NCI-H2107 treated with DMSO at 0.1 percent for 48 hours (cell line): ENCODE measurements at regions not wholly inside any gene's neighbourhood (a gene's known extent, or its start where the extent isn't known, plus 50 kb on each side); places are given as distances from the start of the nearest gene placed in this dataset.
A peak's percentile ranks its signal among the peaks of the same experiment; 100 is the strongest.
"Not testable (repeated sequence)": the region's sequence is repeated elsewhere in the genome, so short reads cannot be mapped to it uniquely, and the experiment has no call there.

Source experiments
- DNase-seq: peaks from one replicate; lab custom pipeline; 2025; ENCODE audit not compliant: unreplicated experiment; lab: John Stamatoyannopoulos, UW

DNA sequence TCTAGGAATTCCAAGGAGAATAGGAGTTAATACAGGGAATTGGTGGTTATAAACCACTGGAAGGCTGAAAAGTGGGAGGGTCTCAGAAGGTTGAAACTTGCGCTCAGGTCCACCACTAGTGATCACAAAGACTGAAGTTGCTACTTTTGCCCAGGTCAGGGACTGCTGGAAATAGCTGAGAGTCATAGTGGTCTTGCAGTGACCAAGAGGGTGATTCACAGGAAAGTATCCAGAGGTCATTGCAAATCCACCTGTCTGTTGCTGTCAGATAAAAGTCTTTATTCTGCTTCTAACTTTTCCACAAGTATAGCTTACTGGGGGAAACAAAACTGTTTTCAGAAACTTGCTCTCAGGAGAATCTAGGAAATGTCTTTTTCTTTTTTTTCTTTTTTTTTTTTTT is 211.5 kb upstream of the PRSS1 start:
- no peak for DNase-seq

DNA sequence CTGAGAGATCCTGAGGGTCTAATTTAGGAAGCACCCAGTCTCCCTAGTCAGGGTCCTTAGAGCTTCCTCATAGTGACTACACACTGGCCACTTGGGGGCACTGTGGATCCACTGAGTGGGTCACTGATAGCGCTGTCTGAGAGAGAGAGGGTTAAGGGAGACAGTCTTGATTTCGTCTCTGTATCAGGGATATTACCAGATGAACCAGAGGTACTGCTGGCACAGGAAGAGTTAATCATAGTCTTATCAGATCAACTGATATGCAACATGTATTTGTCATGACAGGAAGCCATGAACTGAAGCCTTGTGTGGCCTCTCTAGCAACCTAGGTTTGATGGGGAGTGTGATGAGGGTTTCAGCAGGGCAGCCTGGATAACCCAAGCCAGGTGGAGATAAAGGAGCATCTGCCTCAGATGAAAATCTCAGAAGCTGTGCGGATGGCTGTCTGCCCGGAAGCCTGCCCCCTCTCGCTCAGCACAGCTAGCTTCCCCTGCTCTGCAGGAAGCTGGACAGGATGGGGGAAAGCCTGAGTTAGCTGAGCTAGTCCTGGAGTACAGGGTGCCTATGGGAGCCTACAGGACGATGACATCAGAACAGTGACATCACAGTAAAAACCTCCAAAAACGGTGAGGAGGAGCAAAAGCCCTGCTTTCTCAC is 214.0 kb upstream of the PRSS1 start:
- peak; percentile 29 for DNase-seq

DNA sequence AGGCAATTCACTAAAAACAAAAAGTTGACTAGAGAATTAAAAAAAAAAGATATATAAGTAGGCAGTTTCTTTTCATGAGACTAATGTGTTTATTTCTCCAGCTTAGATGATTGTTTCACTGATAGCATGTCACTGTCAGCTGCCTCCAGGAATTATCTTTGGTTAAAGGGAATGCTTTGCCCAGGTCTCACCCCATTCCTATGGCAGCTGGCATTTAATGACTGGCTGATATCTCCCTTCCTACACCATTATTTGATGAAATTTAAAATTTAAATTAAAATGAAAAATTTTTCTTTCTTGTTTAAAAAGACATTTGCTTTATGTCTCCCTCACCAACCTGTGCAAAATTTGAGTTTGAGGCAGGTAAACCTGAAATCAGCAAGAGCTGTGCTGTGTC is 214.5 kb upstream of the PRSS1 start:
- DNase-seq: no peak

DNA sequence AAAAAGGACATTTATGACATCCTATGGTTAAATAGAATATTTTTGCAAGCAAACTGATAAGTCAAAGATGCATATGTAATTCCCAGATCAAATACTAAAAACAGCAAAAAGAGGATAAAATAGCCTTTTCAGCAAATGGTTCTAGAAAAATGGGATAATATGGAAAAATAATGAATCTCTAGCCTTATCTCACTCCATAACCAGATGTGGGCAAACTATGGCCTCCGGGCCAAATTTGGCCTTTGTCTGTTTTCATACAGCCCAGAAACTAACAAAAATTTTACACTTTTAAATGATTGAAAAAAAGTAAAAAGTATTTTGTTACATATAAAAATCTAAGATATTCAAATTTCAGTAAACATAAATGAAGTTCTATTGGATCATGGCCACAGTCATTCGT is 215.4 kb upstream of the PRSS1 start:
- no peak for DNase-seq

DNA sequence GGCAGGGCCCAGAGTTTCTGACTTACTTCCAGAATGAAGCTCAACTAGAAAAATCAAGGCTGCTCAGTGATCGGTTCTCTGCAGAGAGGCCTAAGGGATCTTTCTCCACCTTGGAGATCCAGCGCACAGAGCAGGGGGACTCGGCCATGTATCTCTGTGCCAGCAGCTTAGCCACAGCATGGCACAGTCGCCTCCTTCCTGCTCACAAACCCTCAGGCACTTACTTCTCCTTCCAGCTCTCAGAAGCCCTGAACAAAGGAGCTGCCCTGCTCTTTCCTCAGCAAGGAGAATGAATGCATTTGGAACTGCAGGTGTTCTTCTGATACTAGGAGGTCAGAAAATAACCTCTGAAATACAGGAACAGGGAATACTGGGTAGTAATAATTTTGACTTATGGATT is 219.7 kb upstream of the PRSS1 start:
- no peak for DNase-seq

DNA sequence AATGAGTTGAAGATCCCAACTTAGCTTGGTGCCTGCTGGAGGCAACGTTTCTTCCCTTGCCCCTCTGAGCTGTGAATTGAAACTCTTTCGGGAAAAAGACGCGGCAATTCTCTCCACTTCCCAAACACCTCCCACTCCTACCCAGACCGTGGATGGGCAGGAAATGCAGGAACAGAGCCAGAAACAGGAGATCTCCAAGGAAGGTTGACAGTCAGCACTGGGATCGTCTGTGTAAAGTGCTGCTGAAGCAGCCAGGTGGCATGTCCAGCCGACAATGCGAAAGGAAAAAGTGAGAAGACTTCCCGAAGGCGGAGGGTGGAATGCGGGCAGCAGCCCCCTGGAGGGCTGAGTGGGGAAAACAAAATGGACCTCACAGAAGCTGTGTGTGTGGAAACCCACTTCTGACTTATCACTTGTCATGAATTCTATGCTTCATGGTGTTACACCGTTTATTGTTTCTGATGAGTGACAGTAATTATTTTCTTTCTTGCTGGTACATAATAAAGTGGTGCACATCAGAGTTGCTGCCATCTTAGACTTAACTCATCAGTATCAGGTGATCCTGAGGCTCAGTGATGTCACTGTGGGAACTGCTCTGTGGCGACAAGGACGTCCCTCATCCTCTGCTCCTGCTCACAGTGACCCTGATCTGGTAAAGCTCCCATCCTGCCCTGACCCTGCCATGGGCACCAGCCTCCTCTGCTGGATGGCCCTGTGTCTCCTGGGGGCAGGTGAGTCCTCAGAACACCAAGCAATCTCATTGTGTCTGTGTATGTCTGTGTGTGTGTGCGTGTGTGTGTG is 220.5 kb upstream of the PRSS1 start:
- no peak for DNase-seq

DNA sequence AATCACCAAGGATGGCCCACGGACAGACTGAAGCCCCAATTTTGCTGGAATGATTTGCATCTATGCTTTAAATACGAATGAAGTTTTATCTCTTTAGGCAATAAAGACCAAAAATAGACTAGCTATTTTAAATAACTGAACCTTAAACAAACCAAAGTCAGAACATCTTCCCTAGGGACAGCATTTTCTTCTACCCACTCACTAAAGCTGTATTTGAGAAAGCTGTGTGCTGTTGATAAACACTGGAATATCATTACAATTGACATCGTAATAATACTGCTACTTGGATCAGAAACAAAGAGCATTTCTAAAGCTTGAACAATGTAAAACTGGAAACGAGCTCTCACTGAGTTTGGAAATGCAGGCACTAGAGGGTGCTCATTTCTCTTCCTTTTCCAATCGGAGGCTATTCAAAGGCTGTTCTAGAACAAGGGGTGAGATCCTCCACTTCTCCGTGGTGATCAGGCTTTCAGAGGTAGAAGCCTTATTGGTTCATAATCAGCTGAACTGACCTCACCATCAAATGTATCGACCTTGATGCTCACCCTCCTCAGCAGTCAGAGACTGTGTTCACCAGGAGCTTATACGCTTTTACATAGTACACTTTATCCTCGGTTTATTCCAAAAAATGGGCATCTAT is 225.3 kb upstream of the PRSS1 start:
- no peak for DNase-seq

DNA sequence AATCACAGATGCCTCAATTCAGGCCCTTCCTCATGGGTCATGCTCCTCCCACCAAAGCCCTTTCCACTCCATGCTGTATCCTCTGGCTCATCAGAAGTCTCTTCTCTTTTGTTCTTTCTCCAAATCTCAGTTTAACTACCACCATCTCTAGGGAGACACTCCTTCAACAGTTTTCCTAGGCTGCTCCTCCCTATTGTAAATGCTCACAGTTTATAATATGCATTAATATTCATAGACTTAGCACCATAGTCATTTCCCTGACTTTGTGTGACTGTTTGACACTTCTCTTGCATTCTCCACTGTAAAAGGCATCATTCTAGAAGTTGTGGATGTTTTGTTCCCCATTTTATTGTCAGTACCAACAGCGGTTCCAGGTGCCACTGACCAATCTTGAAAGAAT is 226.5 kb upstream of the PRSS1 start:
- no peak for DNase-seq

DNA sequence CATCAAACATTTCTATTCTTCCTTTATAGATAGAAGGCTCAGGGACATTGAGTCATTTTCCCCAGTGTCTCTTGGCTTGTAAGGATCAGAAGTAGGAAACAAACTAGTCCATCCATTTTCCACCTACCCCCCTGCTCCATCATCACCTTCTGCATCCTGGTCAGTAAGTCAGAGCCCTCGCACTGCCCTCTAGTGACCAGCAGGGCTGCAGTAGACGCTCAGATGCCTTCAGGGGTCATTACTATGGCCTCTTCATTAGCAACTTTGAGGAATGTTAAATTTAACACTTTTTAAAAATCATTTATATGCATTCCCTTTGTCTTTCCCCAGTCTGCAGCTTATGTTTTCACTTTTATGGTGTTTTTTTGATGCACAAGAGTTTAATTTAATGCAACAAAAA is 228.4 kb upstream of the PRSS1 start:
- DNase-seq: not testable (repeated sequence)

DNA sequence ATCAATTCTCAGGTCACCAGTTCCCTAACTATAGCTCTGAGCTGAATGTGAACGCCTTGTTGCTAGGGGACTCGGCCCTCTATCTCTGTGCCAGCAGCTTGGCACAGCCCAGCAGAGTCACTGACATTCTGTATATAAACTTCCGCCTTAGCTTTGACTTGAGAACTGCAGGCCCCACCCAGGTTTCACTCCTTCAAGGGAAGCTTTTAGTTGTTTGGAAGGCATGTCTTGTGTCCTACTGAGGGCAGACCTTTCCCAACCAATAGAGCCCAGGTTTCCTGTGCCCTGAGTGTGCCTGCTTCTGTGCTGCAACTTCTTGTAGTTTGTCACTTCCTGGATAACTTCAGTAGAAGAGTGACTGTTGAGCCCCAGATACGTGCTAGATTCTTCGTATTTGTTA is 228.8 kb upstream of the PRSS1 start:
- DNase-seq: not testable (repeated sequence)

DNA sequence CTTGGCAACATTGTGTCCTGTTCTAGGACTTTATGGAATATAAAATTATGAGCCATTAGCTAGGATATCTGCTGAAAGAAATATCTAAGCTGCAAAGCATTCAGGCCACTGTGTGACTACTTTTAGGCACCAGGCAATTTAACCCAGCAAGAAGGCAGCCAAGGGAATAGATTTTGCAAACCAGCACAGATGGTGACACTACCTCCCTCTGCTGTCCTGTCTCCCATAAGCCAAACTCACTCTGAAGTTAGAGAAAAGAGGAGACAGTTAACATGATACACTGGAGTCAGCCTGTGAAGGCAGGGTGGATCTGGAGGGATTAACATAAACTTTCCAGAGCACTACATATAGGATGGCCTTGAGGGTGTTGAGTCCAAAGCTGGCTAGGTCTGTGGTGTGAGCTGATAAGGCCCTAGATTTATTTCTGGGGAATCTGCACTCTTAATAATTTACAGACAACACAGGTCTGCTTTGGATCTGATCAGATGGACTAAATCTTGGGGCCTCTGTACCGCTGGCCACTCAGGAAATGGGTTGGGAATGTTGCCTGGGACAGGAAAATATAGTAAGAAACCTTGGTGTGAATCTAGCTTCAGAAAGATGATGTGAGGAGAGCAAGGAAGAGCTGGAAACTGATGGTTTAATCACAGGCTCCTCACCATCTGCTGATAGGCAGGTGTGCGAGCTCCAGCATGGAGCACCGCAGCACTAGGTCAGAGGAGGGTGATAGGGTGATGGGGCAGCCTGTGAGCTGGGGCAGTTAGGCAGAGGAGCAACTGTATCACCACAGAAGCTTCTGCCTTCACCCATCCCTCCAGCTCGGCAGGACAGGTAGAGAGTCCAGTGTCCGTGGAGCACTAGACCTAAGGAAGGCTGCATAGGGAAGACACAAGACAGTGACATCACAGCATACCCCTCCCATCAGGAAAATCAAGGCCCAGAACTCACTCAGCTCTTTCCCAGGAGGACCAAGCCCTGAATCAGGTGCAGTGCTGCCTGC is 229.9 kb upstream of the PRSS1 start:
- DNase-seq: no peak

DNA sequence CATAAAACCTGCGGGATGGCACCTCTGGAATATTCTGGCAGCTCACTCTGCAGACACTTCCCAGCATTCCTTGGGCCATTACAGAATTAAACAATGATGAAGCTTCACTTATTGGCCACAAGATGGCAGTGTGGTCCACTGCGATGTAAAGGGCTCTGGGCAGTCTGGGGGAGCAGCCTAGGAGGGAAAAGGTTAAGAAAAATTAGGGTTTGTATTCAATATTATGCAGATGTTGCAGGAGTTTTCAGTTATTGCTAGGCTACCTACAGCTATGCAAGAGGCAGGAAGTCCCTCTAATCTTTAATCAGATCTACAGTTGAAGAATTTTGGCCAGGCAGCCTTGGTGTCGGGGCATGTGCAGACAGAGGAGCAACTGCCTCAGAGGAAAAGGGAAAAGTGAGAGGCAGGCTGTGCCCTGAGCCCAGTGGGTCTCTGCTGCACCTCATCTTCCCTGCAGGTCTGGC is 233.2 kb upstream of the PRSS1 start:
- DNase-seq: peak; percentile 58

DNA sequence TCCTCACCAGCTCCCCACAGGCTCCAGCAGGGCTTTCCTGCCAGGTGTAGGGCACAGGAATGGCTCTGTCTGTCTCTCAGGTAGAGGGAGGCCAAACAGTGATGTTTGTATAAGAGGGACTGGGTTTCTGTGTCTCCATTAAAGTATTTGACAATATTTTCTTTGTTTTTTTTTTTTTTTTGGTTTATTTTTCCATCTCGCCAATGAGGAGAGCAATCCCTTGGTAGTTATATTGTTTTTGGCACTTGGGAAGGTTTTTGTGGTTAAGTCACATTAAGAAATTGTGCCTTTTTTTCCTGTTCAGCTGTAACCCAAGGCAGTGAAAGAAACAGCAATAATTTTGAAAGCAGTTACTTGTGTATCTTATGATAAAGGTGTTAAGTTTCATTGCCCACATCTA is 234.6 kb upstream of the PRSS1 start:
- not testable (repeated sequence) for DNase-seq

DNA sequence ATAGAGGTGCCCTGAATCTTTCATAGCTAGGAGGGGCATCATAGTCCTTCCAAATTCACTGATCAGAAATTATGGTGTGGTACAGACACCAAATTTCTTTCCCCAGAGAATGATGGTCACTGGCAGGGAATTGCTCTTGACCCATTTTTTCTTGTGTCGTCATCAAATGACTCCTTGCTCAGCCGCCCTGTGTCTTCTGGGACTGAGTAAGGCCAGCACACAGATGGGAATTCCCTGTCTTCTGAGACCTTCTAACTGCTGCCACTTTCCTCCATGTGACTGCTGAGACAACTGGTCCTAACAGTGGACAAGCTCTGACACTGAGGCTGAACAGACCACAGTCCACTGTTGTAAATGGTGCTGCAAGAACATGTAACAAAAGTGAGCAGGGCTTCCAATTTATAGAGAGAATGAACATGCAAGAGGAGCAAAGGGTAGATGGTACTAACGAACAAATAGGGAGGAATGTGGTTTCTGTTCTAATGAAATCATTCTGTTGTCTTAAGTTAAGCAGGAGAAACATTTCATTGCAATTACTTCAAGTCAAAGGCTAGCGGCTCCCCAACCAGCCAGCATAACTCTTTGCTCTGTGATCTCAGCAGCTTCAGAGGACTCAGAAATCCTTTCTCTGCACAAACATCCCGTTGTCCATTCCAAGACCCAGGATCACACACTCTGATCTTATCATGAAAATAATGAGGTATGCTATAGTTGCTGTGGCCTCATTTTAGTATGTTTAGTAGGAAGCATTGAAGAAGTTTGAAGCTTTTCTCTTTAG is 235.9 kb upstream of the PRSS1 start:
- no peak for DNase-seq

DNA sequence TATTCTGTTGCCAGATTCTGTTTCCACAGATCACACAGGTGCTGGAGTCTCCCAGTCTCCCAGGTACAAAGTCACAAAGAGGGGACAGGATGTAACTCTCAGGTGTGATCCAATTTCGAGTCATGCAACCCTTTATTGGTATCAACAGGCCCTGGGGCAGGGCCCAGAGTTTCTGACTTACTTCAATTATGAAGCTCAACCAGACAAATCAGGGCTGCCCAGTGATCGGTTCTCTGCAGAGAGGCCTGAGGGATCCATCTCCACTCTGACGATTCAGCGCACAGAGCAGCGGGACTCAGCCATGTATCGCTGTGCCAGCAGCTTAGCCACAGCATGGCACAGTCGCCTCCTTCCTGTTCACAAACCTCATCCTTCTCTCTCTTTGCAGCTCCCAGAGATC is 237.5 kb upstream of the PRSS1 start:
- no peak for DNase-seq

DNA sequence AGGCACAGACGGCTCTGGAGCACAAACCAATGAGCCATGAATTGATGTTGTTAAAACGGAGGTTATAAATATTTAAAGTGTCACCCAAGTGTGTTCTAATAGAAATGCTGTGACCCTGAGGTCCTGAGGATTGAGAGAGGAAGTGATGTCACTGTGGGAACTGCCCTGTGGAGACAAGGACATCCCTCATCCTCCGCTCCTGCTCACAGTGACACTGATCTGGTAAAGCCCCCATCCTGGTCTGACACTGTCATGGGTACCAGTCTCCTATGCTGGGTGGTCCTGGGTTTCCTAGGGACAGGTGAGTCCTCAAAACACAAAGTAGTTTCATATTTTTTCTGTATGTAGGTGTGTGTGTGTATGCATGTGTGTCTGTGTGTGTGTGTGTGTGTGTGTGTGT is 237.9 kb upstream of the PRSS1 start:
- DNase-seq: no peak

DNA sequence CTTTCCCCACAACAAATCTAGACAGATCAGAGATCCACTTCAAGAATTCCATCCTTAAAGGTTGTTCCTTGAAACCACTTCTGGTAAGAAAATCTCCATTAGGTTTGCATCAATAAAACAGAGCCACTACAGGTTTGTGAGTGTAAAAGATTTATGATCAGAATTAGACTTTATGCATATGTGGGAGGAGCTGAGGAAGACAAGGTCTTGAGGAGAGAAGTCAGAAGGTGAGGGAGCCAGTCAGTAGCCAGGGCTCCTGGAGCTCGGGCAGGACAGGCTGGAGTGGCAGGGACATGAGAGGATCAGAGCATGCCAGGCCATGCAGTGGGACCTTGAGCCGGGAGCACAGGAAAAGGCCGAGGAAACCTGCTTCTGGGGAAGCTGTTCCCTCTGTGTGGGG is 240.0 kb upstream of the PRSS1 start:
- DNase-seq: not testable (repeated sequence)

DNA sequence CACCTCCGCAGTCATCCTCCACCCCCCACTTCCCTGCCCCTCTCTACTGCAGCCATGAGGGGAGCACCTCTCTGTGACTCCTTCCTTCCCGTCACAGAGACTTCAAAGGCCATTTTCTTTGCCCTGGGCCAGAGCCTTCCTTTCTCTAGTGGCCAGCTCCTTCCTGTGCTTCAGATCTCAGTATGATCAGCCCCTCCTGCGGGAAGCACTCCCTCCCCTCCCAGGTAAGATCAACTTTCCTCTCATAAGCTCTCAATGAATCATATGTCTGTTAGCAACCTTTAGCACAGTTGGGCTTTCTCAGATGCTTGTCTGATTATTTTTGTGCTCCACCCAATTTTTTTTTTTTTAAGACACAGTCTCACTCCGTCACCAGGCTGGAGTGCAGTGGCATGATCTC is 241.0 kb upstream of the PRSS1 start:
- no peak for DNase-seq

DNA sequence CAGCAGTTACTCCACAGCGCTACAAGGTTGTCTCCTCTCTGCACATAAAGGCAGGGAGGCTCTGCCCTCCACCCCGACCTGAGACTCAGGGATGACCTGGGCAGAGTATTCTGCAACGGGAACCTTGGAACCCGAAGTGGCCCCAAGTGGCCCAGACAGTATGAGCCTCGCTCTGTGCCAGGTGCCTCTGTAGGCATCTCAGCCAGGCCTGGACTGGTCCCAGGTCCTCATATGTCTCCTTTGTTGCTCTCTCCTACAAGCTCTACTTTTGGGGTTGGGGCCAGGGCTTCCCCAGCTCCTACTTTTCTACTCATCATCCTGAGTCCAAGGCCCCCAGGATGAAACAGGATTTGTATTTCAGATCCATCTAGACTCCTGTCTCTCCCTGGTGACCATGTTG is 241.5 kb upstream of the PRSS1 start:
- DNase-seq: no peak

DNA sequence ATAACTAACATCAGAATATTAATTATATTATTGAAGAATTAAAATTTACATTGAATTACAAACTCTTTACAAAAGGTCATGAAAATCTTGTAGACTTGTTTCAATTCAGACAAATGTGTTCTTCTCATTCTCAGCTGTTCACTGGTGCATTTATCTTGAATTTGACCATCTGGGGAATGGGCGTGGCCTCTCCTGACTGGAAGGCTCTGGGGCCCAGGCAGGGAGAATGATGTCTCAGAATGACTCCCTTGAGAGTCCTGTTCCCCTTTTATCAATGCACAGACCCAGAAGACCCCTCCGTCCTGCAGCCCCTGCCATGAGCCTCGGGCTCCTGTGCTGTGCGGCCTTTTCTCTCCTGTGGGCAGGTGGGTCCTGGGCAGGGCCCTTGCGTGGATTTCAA is 242.2 kb upstream of the PRSS1 start:
- not testable (repeated sequence) for DNase-seq
